Colonic mucosa (tissue), 4 donors: ENCODE measurements at regions not wholly inside any gene's neighbourhood (a gene's known extent, or its start where the extent isn't known, plus 50 kb on each side); places are given as distances from the start of the nearest gene placed in this dataset.

ENCODE experiments used
- DNase-seq: peaks from one replicate; pipeline ENCODE4 v3.0.0-alpha.2; 2020
- H3K27ac ChIP-seq: fragments of 200-600 bp; one replicate; pipeline ENCODE4 v1.8.0; 2021
- H3K27me3 ChIP-seq: fragments of 200-600 bp; one replicate; pipeline ENCODE4 v1.8.0; 2021
- H3K36me3 ChIP-seq: fragments of 200-600 bp; one replicate; pipeline ENCODE4 v1.8.0; 2021
- H3K4me1 ChIP-seq: fragments of 200-600 bp; one replicate; pipeline ENCODE4 v1.8.0; 2021; ENCODE audit warnings: mild to moderate bottlenecking
- H3K4me3 ChIP-seq: fragments of 200-600 bp; one replicate; pipeline ENCODE4 v1.8.0; 2021
- H3K9ac ChIP-seq, 2 donors: one replicate each; pipeline ENCODE4 v1.7.0; 2013; ENCODE audit warnings: control low read depth in 2 of 2, low read depth in 2 of 2, low read length in 2 of 2
- H3K9me3 ChIP-seq: fragments of 200-600 bp; one replicate; pipeline ENCODE4 v1.8.0; 2021
- CTCF ChIP-seq: fragments of 200-600 bp; IDR thresholded peaks from one replicate; pipeline ENCODE4 v1.8.0; 2022; ENCODE audit warnings: antibody characterized with exemption, mild to moderate bottlenecking
- intact Hi-C: fragments of 100-400 bp; cut with DNase I; formaldehyde crosslinking; loops from one replicate; pipeline ENCODE4 v1.14.1; 2022
- donor health status: healthy.
- donor health status: DM: no; HTN: no; CAD: no.
- donor health status: DM: no; HTN: no; CAD: no.

DNA sequence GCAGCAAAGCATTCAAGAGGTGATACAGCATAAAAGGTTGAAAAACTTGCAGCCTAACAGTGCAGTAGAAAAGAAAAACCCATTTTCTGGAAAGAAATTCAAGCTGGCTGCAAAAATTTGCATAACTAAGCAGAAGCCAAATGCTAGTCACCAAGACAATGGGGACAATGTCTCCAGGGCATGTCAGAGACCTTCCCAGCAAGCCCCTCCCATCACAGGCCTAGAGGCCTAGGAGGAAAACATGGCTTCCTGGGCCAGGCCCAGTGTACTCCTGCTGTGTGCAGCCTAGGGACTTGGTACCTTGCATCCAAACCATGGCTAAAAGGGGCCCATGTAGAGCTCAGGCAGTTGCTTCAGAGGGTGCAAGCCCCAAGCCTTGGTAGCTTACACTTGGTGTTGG is 405.1 kb upstream of the CYRIA start:
- intact Hi-C loops = no loop called here
- Histone ChIP-seq H3K36me3 (no peaks in the 10 kb centered on the region), H3K4me1 (no peaks in the 10 kb centered on the region), H3K9ac (no peak overlapping the region), H3K27me3 (no peaks in the 10 kb centered on the region), H3K4me3 (no peak overlapping the region), H3K9me3 (no peaks in the 10 kb centered on the region), H3K27ac (no peak overlapping the region)
- DNase-seq = no peak
- no peak for TF ChIP-seq CTCF

DNA sequence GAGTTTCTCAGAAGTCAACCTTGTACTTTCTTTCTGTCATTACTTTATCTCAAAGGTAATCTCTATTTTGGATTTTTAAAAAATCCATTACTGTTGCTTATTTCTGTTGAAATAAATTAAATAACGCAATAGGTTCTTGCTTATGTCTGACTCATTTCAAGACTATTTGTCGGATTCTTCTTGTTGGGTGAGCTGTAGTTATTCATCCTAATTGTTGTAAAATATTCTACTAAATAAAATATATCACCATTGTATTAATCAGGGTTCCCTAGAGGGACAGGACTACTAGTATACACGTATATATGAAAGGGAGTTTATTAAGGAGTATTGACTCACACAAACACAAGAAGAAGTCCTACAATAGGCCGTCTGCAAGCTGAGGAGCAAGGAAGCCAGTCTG is 403.9 kb upstream of the CYRIA start:
- intact Hi-C loops = no loop called here
- no peak overlapping the region for H3K27ac ChIP-seq
- no peaks in the 10 kb centered on the region for H3K4me1 ChIP-seq
- H3K4me3 ChIP-seq = no peak overlapping the region
- no peak overlapping the region for H3K9ac ChIP-seq
- DNase-seq = no peak
- H3K27me3 ChIP-seq = no peaks in the 10 kb centered on the region
- no peaks in the 10 kb centered on the region for H3K9me3 ChIP-seq
- TF ChIP-seq CTCF = no peak
- no peaks in the 10 kb centered on the region for H3K36me3 ChIP-seq

GRCh38 chr2:17068021-17068420 is 402.4 kb upstream of the CYRIA start:
- no peak overlapping the region for H3K27ac ChIP-seq
- H3K9me3 ChIP-seq = no peaks in the 10 kb centered on the region
- intact Hi-C loops = no loop called here
- H3K4me1 ChIP-seq = no peaks in the 10 kb centered on the region
- TF ChIP-seq CTCF = no peak
- no peak overlapping the region for H3K4me3 ChIP-seq
- DNase-seq = no peak
- no peaks in the 10 kb centered on the region for H3K27me3 ChIP-seq
- no peaks in the 10 kb centered on the region for H3K36me3 ChIP-seq
- H3K9ac ChIP-seq = no peak overlapping the region

- intact Hi-C loops = no loop called here
- Histone ChIP-seq H3K4me1 (no peaks in the 10 kb centered on the region), H3K27me3 (no peaks in the 10 kb centered on the region), H3K4me3 (no peak overlapping the region), H3K36me3 (no peaks in the 10 kb centered on the region), H3K9ac (no peak overlapping the region), H3K27ac (no peak overlapping the region), H3K9me3 (no peaks in the 10 kb centered on the region)
- no peak for TF ChIP-seq CTCF
- no peak for DNase-seq
Measured at GRCh38 chr2:17065536-17065935, 399.9 kb upstream of the CYRIA start.

- no peaks in the 10 kb centered on the region for H3K27me3 ChIP-seq
- no peak overlapping the region for H3K27ac ChIP-seq
- TF ChIP-seq CTCF = no peak
- no peak for DNase-seq
- intact Hi-C loops = no loop called here
- no peaks in the 10 kb centered on the region for H3K9me3 ChIP-seq
- H3K36me3 ChIP-seq = no peaks in the 10 kb centered on the region
- no peaks in the 10 kb centered on the region for H3K4me1 ChIP-seq
- H3K4me3 ChIP-seq = no peak overlapping the region
- no peak overlapping the region for H3K9ac ChIP-seq
Measured at GRCh38 chr2:17061028-17061427, 395.4 kb upstream of the CYRIA start.

DNA sequence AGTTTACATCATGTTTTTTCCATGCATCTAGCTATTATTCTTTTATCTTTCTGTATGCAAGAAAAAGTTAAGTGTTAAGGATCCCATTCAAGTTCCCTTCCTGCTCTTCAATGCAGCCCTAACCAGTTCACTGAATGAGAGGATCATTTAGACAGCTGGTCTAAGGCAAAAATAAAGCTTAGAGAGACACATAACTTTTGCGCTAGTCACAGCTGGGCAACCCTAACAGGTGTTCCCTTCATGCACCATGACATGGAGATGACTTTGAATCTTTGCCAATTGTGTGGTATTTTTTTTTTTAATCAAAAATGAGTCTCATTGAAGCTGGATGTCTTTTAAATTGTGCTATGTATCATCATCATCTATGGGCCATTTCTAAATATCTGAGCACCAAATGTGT is 393.8 kb upstream of the CYRIA start:
- no peak overlapping the region for H3K9ac ChIP-seq
- intact Hi-C loops = no loop called here

More for the DNA sequence above, 393.8 kb upstream of the CYRIA start:
- no peak for DNase-seq
- no peak for TF ChIP-seq CTCF
- Histone ChIP-seq H3K4me3 (no peak overlapping the region), H3K36me3 (no peaks in the 10 kb centered on the region), H3K9me3 (no peaks in the 10 kb centered on the region), H3K4me1 (no peaks in the 10 kb centered on the region), H3K27me3 (no peaks in the 10 kb centered on the region), H3K27ac (no peak overlapping the region)
